Keratinocyte (primary cell): ENCODE measurements at regions not wholly inside any gene's neighbourhood (a gene's known extent, or its start where the extent isn't known, plus 50 kb on each side); places are given as distances from the start of the nearest gene placed in this dataset.

Experiments used
- EZH2 ChIP-seq: IDR thresholded peaks from one replicate; pipeline ENCODE4 v1.6.1; 2012; ENCODE audit warnings: inconsistent platforms, mild to moderate bottlenecking, low read length, moderate library complexity
- TF ChIP-seq, protein P1 (sequence below), 3 experiments: IDR thresholded peaks in 1 of 3; conservative IDR thresholded peaks in 1 of 3; optimal IDR thresholded peaks in 1 of 3; 2 replicates in 2 of 3; 3 replicates in 1 of 3; pipeline versions ENCODE3 to v1.5.1; 2011; ENCODE audit warnings: low read length in 3 of 3, mild to moderate bottlenecking in 3 of 3, moderate library complexity in 2 of 3, control low read depth in 1 of 3, inconsistent platforms in 1 of 3; ENCODE audit not compliant: insufficient read depth in 2 of 3; ENCODE audit errors: extremely low read depth in 1 of 3

DNA sequence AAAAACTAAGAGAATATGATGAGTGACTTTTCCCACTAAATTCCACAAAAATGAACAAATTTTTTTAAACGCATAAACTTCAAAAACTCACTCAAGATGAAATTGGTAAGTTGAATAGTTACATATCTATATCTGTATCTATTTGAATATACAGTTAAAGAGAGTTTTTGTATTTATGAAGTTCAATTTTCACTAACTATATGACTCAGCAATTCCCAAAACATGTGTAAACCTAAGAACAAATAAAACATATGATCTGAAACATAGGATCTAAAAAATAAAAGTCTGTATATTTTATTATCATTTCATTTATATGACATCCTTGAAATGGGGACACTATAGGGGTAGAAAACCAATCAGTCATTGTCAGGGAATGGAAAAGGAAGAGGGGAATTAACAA is 105.7 kb upstream of the SNX7 start:
- TF ChIP-seq, protein P1, sequence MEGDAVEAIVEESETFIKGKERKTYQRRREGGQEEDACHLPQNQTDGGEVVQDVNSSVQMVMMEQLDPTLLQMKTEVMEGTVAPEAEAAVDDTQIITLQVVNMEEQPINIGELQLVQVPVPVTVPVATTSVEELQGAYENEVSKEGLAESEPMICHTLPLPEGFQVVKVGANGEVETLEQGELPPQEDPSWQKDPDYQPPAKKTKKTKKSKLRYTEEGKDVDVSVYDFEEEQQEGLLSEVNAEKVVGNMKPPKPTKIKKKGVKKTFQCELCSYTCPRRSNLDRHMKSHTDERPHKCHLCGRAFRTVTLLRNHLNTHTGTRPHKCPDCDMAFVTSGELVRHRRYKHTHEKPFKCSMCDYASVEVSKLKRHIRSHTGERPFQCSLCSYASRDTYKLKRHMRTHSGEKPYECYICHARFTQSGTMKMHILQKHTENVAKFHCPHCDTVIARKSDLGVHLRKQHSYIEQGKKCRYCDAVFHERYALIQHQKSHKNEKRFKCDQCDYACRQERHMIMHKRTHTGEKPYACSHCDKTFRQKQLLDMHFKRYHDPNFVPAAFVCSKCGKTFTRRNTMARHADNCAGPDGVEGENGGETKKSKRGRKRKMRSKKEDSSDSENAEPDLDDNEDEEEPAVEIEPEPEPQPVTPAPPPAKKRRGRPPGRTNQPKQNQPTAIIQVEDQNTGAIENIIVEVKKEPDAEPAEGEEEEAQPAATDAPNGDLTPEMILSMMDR (optimal IDR thresholded peaks at IDR 0.05 in 1 of 3, IDR thresholded peaks at IDR 0.05 in 1 of 3, conservative IDR thresholded peaks at IDR 0.05 in 1 of 3; ENCODE audit: extremely low read depth in 1 of 3, insufficient read depth in 2 of 3, low read length in 3 of 3): no peak
- no peak for TF ChIP-seq EZH2
